GM12873 (cell line): ENCODE measurements at regions not wholly inside any gene's neighbourhood (a gene's known extent, or its start where the extent isn't known, plus 50 kb on each side); places are given as distances from the start of the nearest gene placed in this dataset.

Experiments
- TF ChIP-seq, protein P1 (sequence below): IDR thresholded peaks from 2 replicates; pipeline ENCODE4 v1.5.1; 2012; ENCODE audit warnings: low read depth, mild to moderate bottlenecking, moderate library complexity, low read length, control low read depth; ENCODE audit not compliant: insufficient read depth; ENCODE audit errors: missing control alignments

DNA sequence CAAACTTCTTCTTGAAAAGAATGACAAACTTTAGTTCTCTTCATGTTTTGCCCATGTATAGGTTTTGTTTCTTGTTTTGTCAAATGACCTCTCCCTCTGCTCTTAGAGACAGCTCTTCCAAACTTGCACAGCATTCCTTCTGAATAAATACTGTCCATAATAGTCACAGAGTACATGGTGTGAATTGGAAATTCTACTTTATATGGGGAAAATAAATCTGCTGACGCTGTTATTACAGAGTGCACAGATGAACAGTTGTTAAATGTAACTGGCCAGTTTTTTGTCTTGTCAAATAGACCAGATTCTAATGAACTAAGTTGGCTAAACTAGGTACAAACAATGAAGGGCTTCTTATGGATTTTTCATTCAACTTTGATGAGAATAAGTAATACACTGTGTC, 115.8 kb upstream of the DTNA start:
- TF ChIP-seq, protein P1, sequence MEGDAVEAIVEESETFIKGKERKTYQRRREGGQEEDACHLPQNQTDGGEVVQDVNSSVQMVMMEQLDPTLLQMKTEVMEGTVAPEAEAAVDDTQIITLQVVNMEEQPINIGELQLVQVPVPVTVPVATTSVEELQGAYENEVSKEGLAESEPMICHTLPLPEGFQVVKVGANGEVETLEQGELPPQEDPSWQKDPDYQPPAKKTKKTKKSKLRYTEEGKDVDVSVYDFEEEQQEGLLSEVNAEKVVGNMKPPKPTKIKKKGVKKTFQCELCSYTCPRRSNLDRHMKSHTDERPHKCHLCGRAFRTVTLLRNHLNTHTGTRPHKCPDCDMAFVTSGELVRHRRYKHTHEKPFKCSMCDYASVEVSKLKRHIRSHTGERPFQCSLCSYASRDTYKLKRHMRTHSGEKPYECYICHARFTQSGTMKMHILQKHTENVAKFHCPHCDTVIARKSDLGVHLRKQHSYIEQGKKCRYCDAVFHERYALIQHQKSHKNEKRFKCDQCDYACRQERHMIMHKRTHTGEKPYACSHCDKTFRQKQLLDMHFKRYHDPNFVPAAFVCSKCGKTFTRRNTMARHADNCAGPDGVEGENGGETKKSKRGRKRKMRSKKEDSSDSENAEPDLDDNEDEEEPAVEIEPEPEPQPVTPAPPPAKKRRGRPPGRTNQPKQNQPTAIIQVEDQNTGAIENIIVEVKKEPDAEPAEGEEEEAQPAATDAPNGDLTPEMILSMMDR = no peak

DNA sequence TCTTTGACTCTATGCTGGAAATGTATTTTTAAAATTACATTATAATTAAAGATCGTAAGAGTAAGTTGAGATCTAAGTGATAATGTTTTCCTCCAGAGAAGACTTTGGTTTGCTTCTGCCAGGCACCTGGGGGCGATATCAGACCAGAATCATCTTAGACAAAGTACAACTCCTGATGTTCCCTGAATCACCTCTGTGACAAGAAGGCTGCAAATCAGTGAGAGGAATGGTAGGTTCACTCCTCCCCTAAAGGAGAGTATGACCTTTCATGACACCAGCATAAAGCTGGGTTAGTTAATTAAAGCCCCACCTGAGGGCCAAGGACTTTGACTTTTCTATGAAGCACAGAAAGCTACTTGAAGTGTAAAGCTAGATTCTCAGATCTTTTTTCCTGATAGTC, 114.4 kb upstream of the DTNA start:
- TF ChIP-seq, protein P1 = no peak

DNA sequence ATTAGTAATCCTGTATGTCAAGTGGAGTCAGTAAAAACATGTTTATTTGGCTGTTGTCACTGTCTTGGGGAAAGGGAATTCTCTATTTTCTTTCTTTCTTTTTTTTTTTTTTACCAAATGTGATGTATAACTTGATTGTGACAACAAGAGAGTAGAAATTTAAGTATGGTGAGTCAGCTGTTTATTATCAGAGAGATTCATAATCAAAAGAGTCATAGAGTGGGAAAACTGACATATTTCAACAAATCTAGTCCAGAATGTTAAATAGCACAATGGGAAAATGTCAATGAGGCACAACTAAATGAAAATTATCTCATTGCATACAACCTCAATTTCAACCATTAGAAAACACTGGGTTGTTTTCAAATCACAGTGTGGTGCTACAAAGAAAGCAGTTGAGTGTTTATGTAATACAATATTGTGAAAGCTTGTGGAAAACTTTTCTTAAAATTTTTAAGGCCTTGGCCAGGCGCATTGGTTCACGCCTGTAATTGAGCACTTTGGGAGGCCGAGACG, 111.9 kb upstream of the DTNA start:
- TF ChIP-seq, protein P1 = no peak

DNA sequence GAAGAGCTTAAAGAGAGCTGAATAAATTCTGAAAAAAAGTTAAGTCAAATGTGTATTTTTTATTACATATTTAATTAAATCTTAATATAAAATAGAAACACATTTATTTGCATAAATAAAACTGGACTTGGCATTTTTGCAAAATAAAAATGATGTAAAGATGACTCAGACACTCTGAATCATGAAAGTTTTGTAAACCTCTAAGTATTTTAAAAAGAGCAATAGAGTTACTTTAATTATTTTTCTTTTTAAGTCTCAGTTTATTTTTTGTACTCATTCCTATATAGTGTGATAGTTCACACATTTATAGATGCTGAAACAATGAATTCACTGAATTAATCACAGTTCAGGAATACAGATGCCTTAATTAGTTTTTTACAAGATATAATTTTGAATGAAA, 109.9 kb upstream of the DTNA start:
- TF ChIP-seq, protein P1 = no peak

DNA sequence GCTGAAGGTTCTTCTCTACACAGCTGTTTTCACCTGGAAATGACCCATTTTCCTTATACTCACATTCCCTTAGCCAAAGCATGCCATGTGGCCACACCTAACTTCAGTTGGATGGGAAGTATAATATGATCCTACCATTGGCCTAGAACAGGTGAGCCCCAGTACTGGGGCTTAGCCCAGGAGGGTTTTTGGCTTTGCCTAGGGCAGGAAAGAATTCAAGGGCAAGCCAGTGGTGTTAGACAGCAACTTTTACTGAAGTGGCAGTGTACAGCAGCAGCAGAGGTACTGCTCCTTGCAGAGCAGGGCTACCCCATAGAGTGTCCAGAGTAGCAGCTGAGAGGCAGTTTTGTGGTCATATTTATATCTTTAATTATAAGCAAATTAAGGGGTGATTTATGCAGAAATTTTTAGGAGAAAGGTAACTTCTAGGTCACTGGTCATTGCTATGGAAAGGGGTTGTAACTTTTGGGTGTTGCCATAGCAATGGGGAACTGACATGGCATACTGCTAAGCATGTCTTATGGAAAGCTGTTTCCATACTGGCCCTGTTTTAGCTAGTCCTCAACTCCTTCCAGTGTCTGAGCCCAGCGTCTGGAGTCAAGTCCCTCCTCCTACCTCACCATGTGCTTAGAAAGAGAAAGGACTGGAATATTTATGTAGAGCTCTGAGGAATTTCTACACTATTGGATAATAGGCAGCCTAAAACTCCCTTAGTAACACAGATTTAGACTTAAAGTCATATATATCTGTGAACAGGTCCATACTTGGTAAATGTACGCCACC, 109.0 kb upstream of the DTNA start:
- TF ChIP-seq, protein P1 = no peak

DNA sequence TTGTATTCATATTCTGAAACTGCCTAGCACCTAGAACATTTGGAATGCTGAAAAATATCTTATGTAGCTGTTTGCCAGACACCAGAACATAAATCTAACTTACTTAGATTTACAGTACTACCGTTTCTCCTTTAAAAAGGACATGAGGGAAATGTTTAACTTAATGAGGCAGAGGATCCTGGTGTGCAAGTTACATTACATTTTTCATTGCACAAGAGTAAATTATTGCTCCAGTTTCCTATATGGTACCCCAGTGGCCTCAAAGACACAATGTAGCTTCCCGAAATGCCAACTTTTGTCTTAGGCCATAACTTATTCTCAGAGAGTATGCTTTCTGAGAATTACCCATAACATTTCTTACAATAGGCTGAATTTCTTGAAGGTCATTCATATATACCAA, 105.5 kb upstream of the DTNA start:
- TF ChIP-seq, protein P1 = no peak

DNA sequence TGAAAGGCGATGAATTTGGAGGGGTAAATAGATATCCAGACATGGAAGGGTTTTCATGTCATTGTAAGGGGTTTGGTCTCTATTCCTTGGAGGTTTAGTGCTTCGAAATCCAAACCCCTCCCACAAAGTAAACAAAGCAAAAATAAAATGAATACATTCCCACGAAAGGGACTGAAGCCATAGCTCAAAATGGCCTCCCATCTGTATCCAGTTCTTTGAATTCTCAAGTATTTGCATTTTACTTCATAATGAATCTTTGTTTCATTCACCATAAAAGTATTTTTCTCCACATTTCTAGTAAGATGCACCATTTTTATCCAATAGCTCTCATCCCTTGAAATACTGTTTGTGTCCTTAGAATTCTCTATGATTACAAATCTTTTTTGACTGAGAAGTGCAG, 103.2 kb upstream of the DTNA start:
- TF ChIP-seq, protein P1 = no peak
